Mucosa of descending colon (tissue), 3 donors: ENCODE measurements at regions not wholly inside any gene's neighbourhood (a gene's known extent, or its start where the extent isn't known, plus 50 kb on each side); places are given as distances from the start of the nearest gene placed in this dataset.

Experiments
- ATAC-seq: fragments of 200-7000 bp; cut with Tn5 transposase; one replicate; pipeline ENCODE4 v1.9.1; 2020; ENCODE audit warnings: mild to moderate bottlenecking, moderate library complexity
- DNase-seq, 3 donors: peaks; one replicate each; pipeline ENCODE4 v3.0.0-alpha.2; 2020
- H3K36me3 ChIP-seq: fragments of 200-600 bp; one replicate; pipeline ENCODE4 v1.8.0; 2021; ENCODE audit warnings: low read depth, mild to moderate bottlenecking
- H3K4me1 ChIP-seq: fragments of 200-600 bp; one replicate; pipeline ENCODE4 v1.8.0; 2021; ENCODE audit warnings: low read depth, mild to moderate bottlenecking
- H3K4me3 ChIP-seq: fragments of 200-600 bp; one replicate; pipeline ENCODE4 v1.8.0; 2021; ENCODE audit warnings: mild to moderate bottlenecking
- H3K9me3 ChIP-seq: fragments of 200-600 bp; one replicate; pipeline ENCODE4 v1.8.0; 2021; ENCODE audit warnings: mild to moderate bottlenecking
- intact Hi-C, 2 donors: fragments of 100-400 bp; cut with DNase I in 1 of 2; cut with micrococcal nuclease in 1 of 2; formaldehyde crosslinking; loops; one replicate each; pipeline versions ENCODE4 v1.11.0 to v1.11.1; 2022; cut with DNase I, micrococcal nuclease
- TF ChIP-seq, protein P1 (sequence below): fragments of 200-600 bp; IDR thresholded peaks from one replicate; pipeline ENCODE4 v1.8.0; 2022; ENCODE audit warnings: antibody characterized with exemption, mild to moderate bottlenecking
- donor health status: DM: no; HTN: no; CAD: no; lungs with moderate emphysema.
- donor health status: DM: no; HTN: no; CAD: no.
- donor health status: DM: no; HTN: yes; CAD: no.

DNA sequence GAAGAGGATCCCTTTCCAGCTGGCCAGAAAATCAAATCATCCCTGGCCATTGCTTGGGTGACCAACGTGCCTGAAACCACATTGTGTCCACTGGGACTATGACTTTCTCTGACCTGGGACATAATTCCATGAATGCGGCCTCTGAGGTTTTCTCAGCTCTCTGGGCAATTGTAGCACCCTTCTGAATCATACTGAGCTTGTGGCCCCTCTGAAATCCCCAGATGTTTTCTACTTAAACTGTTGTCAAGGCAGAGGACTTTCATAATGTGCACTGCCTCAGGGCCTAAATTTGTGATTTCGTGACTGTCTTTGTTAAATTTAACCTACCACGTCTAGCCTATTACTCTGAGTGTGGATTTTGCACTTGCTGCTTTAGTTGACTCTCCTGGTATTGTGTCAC is 321.1 kb upstream of the PLET1 start:
- ATAC-seq, result no peak
- H3K9me3 ChIP-seq, result no peaks in the 10 kb centered on the region
- H3K4me3 ChIP-seq, result no peak overlapping the region
- no peak for DNase-seq
- intact Hi-C loops, result no loop called here
- no peaks in the 10 kb centered on the region for H3K4me1 ChIP-seq
- TF ChIP-seq, protein P1, sequence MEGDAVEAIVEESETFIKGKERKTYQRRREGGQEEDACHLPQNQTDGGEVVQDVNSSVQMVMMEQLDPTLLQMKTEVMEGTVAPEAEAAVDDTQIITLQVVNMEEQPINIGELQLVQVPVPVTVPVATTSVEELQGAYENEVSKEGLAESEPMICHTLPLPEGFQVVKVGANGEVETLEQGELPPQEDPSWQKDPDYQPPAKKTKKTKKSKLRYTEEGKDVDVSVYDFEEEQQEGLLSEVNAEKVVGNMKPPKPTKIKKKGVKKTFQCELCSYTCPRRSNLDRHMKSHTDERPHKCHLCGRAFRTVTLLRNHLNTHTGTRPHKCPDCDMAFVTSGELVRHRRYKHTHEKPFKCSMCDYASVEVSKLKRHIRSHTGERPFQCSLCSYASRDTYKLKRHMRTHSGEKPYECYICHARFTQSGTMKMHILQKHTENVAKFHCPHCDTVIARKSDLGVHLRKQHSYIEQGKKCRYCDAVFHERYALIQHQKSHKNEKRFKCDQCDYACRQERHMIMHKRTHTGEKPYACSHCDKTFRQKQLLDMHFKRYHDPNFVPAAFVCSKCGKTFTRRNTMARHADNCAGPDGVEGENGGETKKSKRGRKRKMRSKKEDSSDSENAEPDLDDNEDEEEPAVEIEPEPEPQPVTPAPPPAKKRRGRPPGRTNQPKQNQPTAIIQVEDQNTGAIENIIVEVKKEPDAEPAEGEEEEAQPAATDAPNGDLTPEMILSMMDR, result no peak
- no peaks in the 10 kb centered on the region for H3K36me3 ChIP-seq

GRCh38 chr11:112582366-112582765 is 321.7 kb upstream of the PLET1 start:
- ATAC-seq (no peak), DNase-seq (no peak)
- TF ChIP-seq, protein P1, result no peak
- no peaks in the 10 kb centered on the region for H3K9me3 ChIP-seq
- H3K4me3 ChIP-seq, result no peak overlapping the region
- intact Hi-C loops, result no loop called here
- no peaks in the 10 kb centered on the region for H3K4me1 ChIP-seq
- no peaks in the 10 kb centered on the region for H3K36me3 ChIP-seq

- Histone ChIP-seq H3K4me3 (no peak overlapping the region), H3K9me3 (no peaks in the 10 kb centered on the region), H3K36me3 (no peaks in the 10 kb centered on the region), H3K4me1 (no peaks in the 10 kb centered on the region)
- TF ChIP-seq, protein P1, result no peak
- DNase-seq (no peak), ATAC-seq (no peak)
- intact Hi-C loops, result no loop called here
Observed at GRCh38 chr11:112583261-112583893, 322.7 kb upstream of the PLET1 start.

DNA sequence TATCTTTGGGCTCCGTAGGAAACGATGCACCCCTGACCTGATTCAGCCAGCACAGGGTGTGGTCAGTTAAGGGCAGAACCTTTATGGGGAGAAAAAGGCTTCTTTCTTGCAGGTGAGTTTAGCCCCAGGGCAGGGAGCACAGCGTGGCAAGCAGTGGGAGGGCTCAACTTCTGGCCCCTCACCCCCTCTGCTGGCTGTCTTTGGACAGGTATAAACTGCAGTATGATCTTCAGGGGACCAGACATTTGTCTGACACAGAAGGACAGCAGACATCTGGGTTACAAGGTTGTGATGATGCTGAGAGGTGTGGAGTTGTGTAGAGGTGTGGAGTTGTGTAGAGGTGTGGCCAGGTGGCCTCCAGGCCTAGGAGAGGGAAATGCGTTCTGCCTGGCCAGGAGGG is 324.0 kb upstream of the PLET1 start:
- H3K4me3 ChIP-seq, result no peak overlapping the region
- H3K4me1 ChIP-seq, result no peaks in the 10 kb centered on the region
- ATAC-seq, result peak; percentile 24
- DNase-seq, result no peak
- TF ChIP-seq, protein P1, result no peak
- no peaks in the 10 kb centered on the region for H3K36me3 ChIP-seq
- intact Hi-C loops, result loop anchor here (5.0 kb wide), 1 partner anchor 703 kb away; no protein-coding TSS in a partner anchor
- no peaks in the 10 kb centered on the region for H3K9me3 ChIP-seq

DNA sequence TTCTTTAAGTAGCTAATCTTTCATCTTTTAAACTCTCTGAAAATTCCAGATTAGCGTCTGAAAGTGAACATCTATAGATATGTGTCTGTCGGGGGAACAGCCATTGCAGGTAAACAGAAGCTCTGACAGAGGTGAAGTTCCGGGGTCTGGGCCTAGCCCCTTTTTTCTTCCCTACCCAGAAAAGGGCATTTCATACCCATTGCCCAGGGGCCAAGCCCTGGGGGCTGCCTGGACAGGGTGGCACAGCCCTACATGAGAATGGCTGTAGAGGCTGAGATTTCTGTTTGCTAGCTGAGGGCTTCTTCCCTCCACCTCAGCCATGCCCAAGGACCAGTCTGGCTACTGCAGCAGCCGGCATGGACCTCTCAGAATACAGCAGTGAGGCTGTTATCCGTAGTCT is 327.0 kb upstream of the PLET1 start:
- no peak overlapping the region for H3K4me3 ChIP-seq
- no peak for ATAC-seq
- H3K9me3 ChIP-seq, result no peaks in the 10 kb centered on the region
- no peak for DNase-seq
- no peaks in the 10 kb centered on the region for H3K36me3 ChIP-seq
- intact Hi-C loops, result loop anchor here (5.0 kb wide), 1 partner anchor 700 kb away; no protein-coding TSS in a partner anchor
- H3K4me1 ChIP-seq, result no peaks in the 10 kb centered on the region
- TF ChIP-seq, protein P1, result no peak
